Gastroesophageal sphincter (tissue), 3 donors: ENCODE measurements at regions not wholly inside any gene's neighbourhood (a gene's known extent, or its start where the extent isn't known, plus 50 kb on each side); places are given as distances from the start of the nearest gene placed in this dataset.

Source experiments
- CTCF ChIP-seq, 4 experiments: fragments of 200-600 bp in 2 of 4; fragments of 450-650 bp in 2 of 4; sonication (generic) in 1 of 4; IDR thresholded peaks; one replicate each; pipeline ENCODE4 v1.5.1; 2017 to 2019; ENCODE audit warnings: antibody characterized with exemption in 4 of 4, mild to moderate bottlenecking in 2 of 4, moderate library complexity in 2 of 4
- POLR2AphosphoS5 ChIP-seq: sonication (generic); formaldehyde crosslinking; IDR thresholded peaks from one replicate; pipeline ENCODE4 v1.6.1; 2017; ENCODE audit warnings: antibody characterized with exemption

- TF ChIP-seq CTCF (IDR thresholded peaks at IDR 0.05) = no peak
- TF ChIP-seq POLR2AphosphoS5 = no peak
Observed at GRCh38 chr7:131039836-131040235, 287.8 kb upstream of the MKLN1 start.
